Tibial nerve (tissue), 3 donors: ENCODE measurements at regions not wholly inside any gene's neighbourhood (a gene's known extent, or its start where the extent isn't known, plus 50 kb on each side); places are given as distances from the start of the nearest gene placed in this dataset.

Experiments used
- POLR2A ChIP-seq, 2 donors: fragments of 450-650 bp; IDR thresholded peaks; one replicate each; pipeline ENCODE4 v1.6.1; 2017; ENCODE audit warnings: antibody characterized with exemption in 2 of 2, mild to moderate bottlenecking in 2 of 2, moderate library complexity in 2 of 2
- TF ChIP-seq, protein P1 (sequence below), 5 experiments: fragments of 200-600 bp in 3 of 5; fragments of 450-650 bp in 2 of 5; sonication (generic) in 3 of 5; IDR thresholded peaks; one replicate each; pipeline ENCODE4 v1.5.1; 2016 to 2019; ENCODE audit warnings: antibody characterized with exemption in 5 of 5, mild to moderate bottlenecking in 3 of 5, moderate library complexity in 2 of 5

DNA sequence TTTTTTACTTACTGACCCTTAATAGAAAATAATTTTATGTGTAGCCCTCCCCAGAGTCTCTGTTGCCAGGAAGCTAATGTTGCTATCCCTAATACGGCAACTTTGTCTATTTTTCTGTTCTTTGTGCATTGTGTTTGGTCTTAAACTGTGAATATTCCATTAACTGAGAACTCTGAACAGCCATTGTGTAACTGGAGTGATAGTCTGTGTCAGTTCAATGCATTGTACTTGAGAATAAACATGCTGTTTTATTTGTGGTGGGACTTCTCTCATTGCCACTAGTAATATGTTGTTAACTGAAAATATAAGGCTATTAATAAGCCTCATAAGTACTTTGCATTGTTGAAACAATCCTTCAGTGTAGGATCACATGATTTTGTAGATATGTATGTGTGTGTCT, 278.3 kb upstream of the DMRT1 start:
- TF ChIP-seq, protein P1, sequence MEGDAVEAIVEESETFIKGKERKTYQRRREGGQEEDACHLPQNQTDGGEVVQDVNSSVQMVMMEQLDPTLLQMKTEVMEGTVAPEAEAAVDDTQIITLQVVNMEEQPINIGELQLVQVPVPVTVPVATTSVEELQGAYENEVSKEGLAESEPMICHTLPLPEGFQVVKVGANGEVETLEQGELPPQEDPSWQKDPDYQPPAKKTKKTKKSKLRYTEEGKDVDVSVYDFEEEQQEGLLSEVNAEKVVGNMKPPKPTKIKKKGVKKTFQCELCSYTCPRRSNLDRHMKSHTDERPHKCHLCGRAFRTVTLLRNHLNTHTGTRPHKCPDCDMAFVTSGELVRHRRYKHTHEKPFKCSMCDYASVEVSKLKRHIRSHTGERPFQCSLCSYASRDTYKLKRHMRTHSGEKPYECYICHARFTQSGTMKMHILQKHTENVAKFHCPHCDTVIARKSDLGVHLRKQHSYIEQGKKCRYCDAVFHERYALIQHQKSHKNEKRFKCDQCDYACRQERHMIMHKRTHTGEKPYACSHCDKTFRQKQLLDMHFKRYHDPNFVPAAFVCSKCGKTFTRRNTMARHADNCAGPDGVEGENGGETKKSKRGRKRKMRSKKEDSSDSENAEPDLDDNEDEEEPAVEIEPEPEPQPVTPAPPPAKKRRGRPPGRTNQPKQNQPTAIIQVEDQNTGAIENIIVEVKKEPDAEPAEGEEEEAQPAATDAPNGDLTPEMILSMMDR (IDR thresholded peaks at IDR 0.05): no peak
- no peak for TF ChIP-seq POLR2A (IDR thresholded peaks at IDR 0.05)
